CD4-positive, alpha-beta T cell (primary cell): ENCODE measurements at regions not wholly inside any gene's neighbourhood (a gene's known extent, or its start where the extent isn't known, plus 50 kb on each side); places are given as distances from the start of the nearest gene placed in this dataset.

Experiments used
- ATAC-seq: fragments of 200-7000 bp; cut with Tn5 transposase; one replicate; pipeline ENCODE4 v1.10.0; 2022; ENCODE audit warnings: mild to moderate bottlenecking; ENCODE audit not compliant: poor library complexity
- CTCF ChIA-PET: fragments of 350-600 bp; sonication (Branson Sonifier 250); formaldehyde crosslinking; loops from one replicate; lab custom pipeline; 2021; ENCODE audit warnings: antibody characterized with exemption, inconsistent platforms; lab: Charles Lee
- POLR2A ChIA-PET: fragments of 350-600 bp; sonication (Branson Sonifier 250); formaldehyde crosslinking; loops from one replicate; lab custom pipeline; 2021; ENCODE audit warnings: antibody characterized with exemption, inconsistent platforms; lab: Charles Lee
- DNase-seq, 14 experiments: peaks; one replicate each; pipeline ENCODE4 v3.0.0-alpha.2; 2013 to 2020; ENCODE audit warnings: mixed read lengths in 2 of 14
- H3K27ac ChIP-seq, 2 donors: one replicate each; pipeline versions ENCODE4 v1.5.1 to v1.7.0; 2013; ENCODE audit warnings: low read length in 2 of 2, low read depth in 1 of 2, mild to moderate bottlenecking in 1 of 2
- H3K27me3 ChIP-seq, 2 experiments: 1 replicate in 1 of 2; 2 replicates in 1 of 2; pipeline versions ENCODE4 v1.6.1 to v1.7.0; 2013; ENCODE audit warnings: low read length in 2 of 2, control low read depth in 1 of 2, mild to moderate bottlenecking in 1 of 2, moderate library complexity in 1 of 2; ENCODE audit not compliant: insufficient read depth in 2 of 2, control insufficient read depth in 1 of 2
- H3K36me3 ChIP-seq: one replicate; pipeline ENCODE4 v1.6.1; 2013; ENCODE audit warnings: low read length, control low read depth; ENCODE audit not compliant: insufficient read depth
- H3K4me1 ChIP-seq: one replicate; pipeline ENCODE4 v1.6.1; 2013; ENCODE audit warnings: low read length, control low read depth; ENCODE audit not compliant: insufficient read depth
- H3K4me3 ChIP-seq: one replicate; pipeline ENCODE4 v1.5.1; 2013; ENCODE audit warnings: mild to moderate bottlenecking, low read length, moderate library complexity
- H3K9me3 ChIP-seq, 2 experiments: 1 replicate in 1 of 2; 2 replicates in 1 of 2; pipeline versions ENCODE4 v1.6.1 to v1.7.0; 2013; ENCODE audit warnings: low read length in 2 of 2, mild to moderate bottlenecking in 2 of 2, control low read depth in 1 of 2, moderate library complexity in 1 of 2; ENCODE audit not compliant: control insufficient read depth in 1 of 2, insufficient read depth in 1 of 2
- H3K27ac Mint-ChIP-seq: one replicate; pipeline ENCODE4 v1.8.0; 2020; ENCODE audit warnings: mixed read lengths
- H3K27me3 Mint-ChIP-seq: one replicate; pipeline ENCODE4 v1.8.0; 2021; ENCODE audit warnings: mixed read lengths
- H3K36me3 Mint-ChIP-seq: one replicate; pipeline ENCODE4 v1.8.0; 2021; ENCODE audit warnings: low read depth, mixed read lengths
- H3K4me1 Mint-ChIP-seq: one replicate; pipeline ENCODE4 v1.8.0; 2021; ENCODE audit warnings: low read depth, mixed read lengths
- H3K4me3 Mint-ChIP-seq: one replicate; pipeline ENCODE4 v1.8.0; 2020; ENCODE audit warnings: mild to moderate bottlenecking, mixed read lengths
- H3K9me3 Mint-ChIP-seq: one replicate; pipeline ENCODE4 v1.8.0; 2020; ENCODE audit warnings: mixed read lengths
- intact Hi-C, 2 experiments: fragments of 100-400 bp; cut with DNase I in 1 of 2; cut with micrococcal nuclease in 1 of 2; formaldehyde crosslinking; loops; one replicate each; pipeline versions ENCODE4 v1.15.1 to v1.9.0; 2023 to 2025; cut with DNase I, micrococcal nuclease
- TF ChIP-seq, protein P1 (sequence below): fragments of 200-600 bp; IDR thresholded peaks from one replicate; pipeline ENCODE4 v1.8.0; 2022; ENCODE audit warnings: antibody characterized with exemption, mild to moderate bottlenecking

DNA sequence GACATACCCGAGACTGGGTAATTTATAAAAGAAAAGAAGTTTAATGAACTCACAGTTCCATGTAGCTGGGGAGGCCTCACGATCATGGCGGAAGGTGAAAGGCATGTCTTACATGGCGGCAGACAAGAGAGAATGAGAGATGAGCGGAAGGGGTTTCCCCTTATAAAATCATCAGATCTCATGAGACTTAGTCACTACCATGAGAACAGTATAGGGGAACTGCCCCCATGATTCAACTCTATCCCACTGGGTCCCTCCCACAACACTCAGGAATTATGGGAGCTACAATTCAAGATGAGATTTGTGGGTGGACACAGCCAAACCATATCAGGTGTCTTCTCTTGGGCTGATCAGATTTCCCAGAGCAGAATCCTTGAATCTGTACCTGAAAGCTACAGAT, 617.3 kb upstream of the ID2 start:
- DNase-seq, result no peak
- TF ChIP-seq, protein P1, sequence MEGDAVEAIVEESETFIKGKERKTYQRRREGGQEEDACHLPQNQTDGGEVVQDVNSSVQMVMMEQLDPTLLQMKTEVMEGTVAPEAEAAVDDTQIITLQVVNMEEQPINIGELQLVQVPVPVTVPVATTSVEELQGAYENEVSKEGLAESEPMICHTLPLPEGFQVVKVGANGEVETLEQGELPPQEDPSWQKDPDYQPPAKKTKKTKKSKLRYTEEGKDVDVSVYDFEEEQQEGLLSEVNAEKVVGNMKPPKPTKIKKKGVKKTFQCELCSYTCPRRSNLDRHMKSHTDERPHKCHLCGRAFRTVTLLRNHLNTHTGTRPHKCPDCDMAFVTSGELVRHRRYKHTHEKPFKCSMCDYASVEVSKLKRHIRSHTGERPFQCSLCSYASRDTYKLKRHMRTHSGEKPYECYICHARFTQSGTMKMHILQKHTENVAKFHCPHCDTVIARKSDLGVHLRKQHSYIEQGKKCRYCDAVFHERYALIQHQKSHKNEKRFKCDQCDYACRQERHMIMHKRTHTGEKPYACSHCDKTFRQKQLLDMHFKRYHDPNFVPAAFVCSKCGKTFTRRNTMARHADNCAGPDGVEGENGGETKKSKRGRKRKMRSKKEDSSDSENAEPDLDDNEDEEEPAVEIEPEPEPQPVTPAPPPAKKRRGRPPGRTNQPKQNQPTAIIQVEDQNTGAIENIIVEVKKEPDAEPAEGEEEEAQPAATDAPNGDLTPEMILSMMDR, result no peak
- CTCF ChIA-PET, result no interaction called here
- no peaks in the 10 kb centered on the region for H3K27me3 ChIP-seq
- no peaks in the 10 kb centered on the region for H3K9me3 ChIP-seq
- no peak overlapping the region for H3K4me3 ChIP-seq
- no peaks in the 10 kb centered on the region for H3K36me3 ChIP-seq
- Mint-ChIP-seq H3K36me3 (no peaks in the 10 kb centered on the region), H3K4me1 (no peaks in the 10 kb centered on the region), H3K9me3 (no peaks in the 10 kb centered on the region), H3K27me3 (no peaks in the 10 kb centered on the region), H3K27ac (no peak overlapping the region), H3K4me3 (no peak overlapping the region)
- intact Hi-C loops, result no loop called here
- no peaks in the 10 kb centered on the region for H3K4me1 ChIP-seq
- POLR2A ChIA-PET, result no interaction called here
- no peak for ATAC-seq
- no peak overlapping the region for H3K27ac ChIP-seq

DNA sequence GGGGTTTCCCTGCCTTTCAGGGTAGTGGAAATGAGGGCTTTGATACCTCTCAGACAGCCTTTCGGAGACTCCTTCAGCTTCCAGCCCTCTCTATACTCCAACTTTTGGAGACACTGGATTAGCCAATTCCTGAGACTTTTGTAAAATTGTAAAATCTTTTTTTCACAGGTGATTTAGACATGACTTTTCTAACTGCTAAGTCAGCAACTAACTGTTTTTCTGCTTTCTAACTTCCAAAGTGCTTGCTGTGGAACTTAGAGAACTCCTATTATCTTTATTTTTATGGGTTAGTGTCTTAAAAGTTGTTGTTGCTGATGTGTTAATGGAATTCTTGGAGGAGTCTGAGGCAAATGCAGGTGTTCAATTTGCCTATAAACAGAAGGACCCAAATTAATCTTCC, 616.7 kb upstream of the ID2 start:
- H3K9me3 Mint-ChIP-seq, result no peaks in the 10 kb centered on the region
- no peak overlapping the region for H3K4me3 Mint-ChIP-seq
- no peak for DNase-seq
- Histone ChIP-seq H3K4me1 (no peaks in the 10 kb centered on the region), H3K4me3 (no peak overlapping the region), H3K27me3 (no peaks in the 10 kb centered on the region), H3K9me3 (no peaks in the 10 kb centered on the region), H3K36me3 (no peaks in the 10 kb centered on the region), H3K27ac (no peak overlapping the region)
- TF ChIP-seq, protein P1, result no peak
- ChIA-PET POLR2A (no interaction called here), CTCF (no interaction called here)
- H3K27me3 Mint-ChIP-seq, result no peaks in the 10 kb centered on the region
- no peaks in the 10 kb centered on the region for H3K4me1 Mint-ChIP-seq
- intact Hi-C loops, result no loop called here
- no peak overlapping the region for H3K27ac Mint-ChIP-seq
- H3K36me3 Mint-ChIP-seq, result no peaks in the 10 kb centered on the region
- no peak for ATAC-seq

DNA sequence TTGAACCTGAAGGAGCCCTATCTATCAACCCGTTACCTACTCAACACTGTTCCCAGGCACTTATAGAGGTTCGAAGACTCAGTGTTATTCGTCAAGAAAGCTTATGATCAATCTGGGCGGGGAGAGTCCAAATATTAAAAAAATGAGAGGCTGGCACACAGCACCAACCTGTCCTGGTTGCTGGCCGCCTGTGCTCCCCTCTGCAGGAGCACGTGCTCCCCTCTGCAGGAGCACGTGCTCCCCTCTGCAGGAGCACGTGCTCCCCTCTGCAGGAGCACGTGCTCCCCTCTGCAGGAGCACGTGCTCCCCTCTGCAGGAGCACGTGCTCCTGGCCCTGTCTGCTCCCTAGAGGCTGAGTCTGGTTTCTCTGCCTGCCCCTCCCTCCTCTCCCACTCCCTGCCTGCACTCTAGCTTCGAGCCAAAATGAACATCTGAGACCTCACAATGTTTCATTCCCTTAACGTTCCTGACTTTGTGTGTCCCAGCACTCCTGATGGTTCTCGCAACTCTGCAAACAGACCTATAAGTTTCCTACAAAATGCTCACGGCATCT, 614.0 kb upstream of the ID2 start:
- H3K27me3 Mint-ChIP-seq, result no peaks in the 10 kb centered on the region
- H3K36me3 Mint-ChIP-seq, result no peaks in the 10 kb centered on the region
- no peak for ATAC-seq
- intact Hi-C loops, result no loop called here
- no peak for DNase-seq
- TF ChIP-seq, protein P1, result no peak
- Histone ChIP-seq H3K4me3 (no peak overlapping the region), H3K9me3 (no peaks in the 10 kb centered on the region), H3K27ac (no peak overlapping the region), H3K36me3 (no peaks in the 10 kb centered on the region), H3K27me3 (no peaks in the 10 kb centered on the region), H3K4me1 (no peaks in the 10 kb centered on the region)
- H3K4me1 Mint-ChIP-seq, result no peaks in the 10 kb centered on the region
- no peak overlapping the region for H3K4me3 Mint-ChIP-seq
- H3K27ac Mint-ChIP-seq, result no peak overlapping the region
- CTCF ChIA-PET, result no interaction called here
- POLR2A ChIA-PET, result no interaction called here
- no peaks in the 10 kb centered on the region for H3K9me3 Mint-ChIP-seq
